ENCODE measurements at regions not wholly inside any gene's neighbourhood (a gene's known extent, or its start where the extent isn't known, plus 50 kb on each side); places are given as distances from the start of the nearest gene placed in this dataset.

- TF ChIP-seq CREB1 (IDR thresholded peaks at IDR 0.05; ENCODE audit: low read depth) (no peak), FOXM1 (IDR thresholded peaks at IDR 0.05; ENCODE audit: borderline replicate concordance, low read depth) (no peak), YY1 (IDR thresholded peaks at IDR 0.05; ENCODE audit: low read depth) (no peak), MAX (IDR thresholded peaks at IDR 0.05) (no peak), EGR1 (IDR thresholded peaks at IDR 0.05) (no peak), ZBTB7A (IDR thresholded peaks at IDR 0.05; ENCODE audit: low read depth) (no peak), USF1 (IDR thresholded peaks at IDR 0.05) (no peak), EP300 (IDR thresholded peaks at IDR 0.05; ENCODE audit: borderline replicate concordance) (no peak)
Measured at GRCh38 chr3:109631897-109632296, 294.6 kb upstream of the DPPA4 start.

- TF ChIP-seq CREB1 (IDR thresholded peaks at IDR 0.05; ENCODE audit: low read depth): no peak
- no peak for TF ChIP-seq USF1 (IDR thresholded peaks at IDR 0.05)
- TF ChIP-seq EGR1 (IDR thresholded peaks at IDR 0.05): no peak
- TF ChIP-seq CEBPB (IDR thresholded peaks at IDR 0.05): no peak
- TF ChIP-seq ZBTB7A (IDR thresholded peaks at IDR 0.05; ENCODE audit: low read depth): no peak
- no peak for TF ChIP-seq MAX (IDR thresholded peaks at IDR 0.05)
- no peak for TF ChIP-seq TEAD4 (IDR thresholded peaks at IDR 0.05)
- TF ChIP-seq YY1 (IDR thresholded peaks at IDR 0.05; ENCODE audit: low read depth): no peak
- TF ChIP-seq FOXM1 (IDR thresholded peaks at IDR 0.05; ENCODE audit: borderline replicate concordance, low read depth): no peak
- TF ChIP-seq EP300 (IDR thresholded peaks at IDR 0.05; ENCODE audit: borderline replicate concordance): no peak
Measured at GRCh38 chr3:109640146-109640652, 302.9 kb upstream of the DPPA4 start.

GRCh38 chr3:109642025-109642424 lies 304.7 kb upstream of the DPPA4 start:
- TF ChIP-seq YY1 (IDR thresholded peaks at IDR 0.05; ENCODE audit: low read depth) (no peak), CREB1 (IDR thresholded peaks at IDR 0.05; ENCODE audit: low read depth) (no peak), FOXM1 (IDR thresholded peaks at IDR 0.05; ENCODE audit: borderline replicate concordance, low read depth) (no peak), ZBTB7A (IDR thresholded peaks at IDR 0.05; ENCODE audit: low read depth) (no peak), TAF1 (IDR thresholded peaks at IDR 0.05; ENCODE audit: low read depth) (no peak)

- TF ChIP-seq CREB1 (IDR thresholded peaks at IDR 0.05; ENCODE audit: low read depth): no peak
- TF ChIP-seq TCF12 (IDR thresholded peaks at IDR 0.05; ENCODE audit: low read depth): no peak
- no peak for TF ChIP-seq RAD21 (IDR thresholded peaks at IDR 0.05; ENCODE audit: low read depth)
- no peak for TF ChIP-seq REST (IDR thresholded peaks at IDR 0.05; ENCODE audit: low read depth)
- TF ChIP-seq USF1 (IDR thresholded peaks at IDR 0.05): no peak
- no peak for TF ChIP-seq NFIC (IDR thresholded peaks at IDR 0.05)
- no peak for TF ChIP-seq EGR1 (IDR thresholded peaks at IDR 0.05)
- no peak for TF ChIP-seq CEBPB (IDR thresholded peaks at IDR 0.05)
- no peak for TF ChIP-seq EP300 (IDR thresholded peaks at IDR 0.05; ENCODE audit: borderline replicate concordance)
- TF ChIP-seq YY1 (IDR thresholded peaks at IDR 0.05; ENCODE audit: low read depth): no peak
- TF ChIP-seq FOXM1 (IDR thresholded peaks at IDR 0.05; ENCODE audit: borderline replicate concordance, low read depth): no peak
- no peak for TF ChIP-seq ZBTB7A (IDR thresholded peaks at IDR 0.05; ENCODE audit: low read depth)
- no peak for TF ChIP-seq TAF1 (IDR thresholded peaks at IDR 0.05; ENCODE audit: low read depth)
- TF ChIP-seq MAX (IDR thresholded peaks at IDR 0.05): no peak
- no peak for TF ChIP-seq TEAD4 (IDR thresholded peaks at IDR 0.05)
Measured at GRCh38 chr3:109643590-109643989, 306.2 kb upstream of the DPPA4 start.

- no peak for TF ChIP-seq FOXM1 (IDR thresholded peaks at IDR 0.05; ENCODE audit: borderline replicate concordance, low read depth)
- no peak for TF ChIP-seq RAD21 (IDR thresholded peaks at IDR 0.05; ENCODE audit: low read depth)
- no peak for TF ChIP-seq YY1 (IDR thresholded peaks at IDR 0.05; ENCODE audit: low read depth)
- no peak for TF ChIP-seq EP300 (IDR thresholded peaks at IDR 0.05; ENCODE audit: borderline replicate concordance)
- TF ChIP-seq ZBTB7A (IDR thresholded peaks at IDR 0.05; ENCODE audit: low read depth): no peak
- TF ChIP-seq TAF1 (IDR thresholded peaks at IDR 0.05; ENCODE audit: low read depth): no peak
Measured at GRCh38 chr3:109644332-109644731, 307.0 kb upstream of the DPPA4 start.

GRCh38 chr3:109644746-109645145 lies 307.4 kb upstream of the DPPA4 start:
- no peak for TF ChIP-seq YY1 (IDR thresholded peaks at IDR 0.05; ENCODE audit: low read depth)
- TF ChIP-seq TEAD4 (IDR thresholded peaks at IDR 0.05): no peak
- no peak for TF ChIP-seq TAF1 (IDR thresholded peaks at IDR 0.05; ENCODE audit: low read depth)
- TF ChIP-seq FOXM1 (IDR thresholded peaks at IDR 0.05; ENCODE audit: borderline replicate concordance, low read depth): no peak
- no peak for TF ChIP-seq NFIC (IDR thresholded peaks at IDR 0.05)
- no peak for TF ChIP-seq TCF12 (IDR thresholded peaks at IDR 0.05; ENCODE audit: low read depth)
- no peak for TF ChIP-seq MAX (IDR thresholded peaks at IDR 0.05)
- TF ChIP-seq EGR1 (IDR thresholded peaks at IDR 0.05): no peak
- TF ChIP-seq CEBPB (IDR thresholded peaks at IDR 0.05): no peak
- TF ChIP-seq REST (IDR thresholded peaks at IDR 0.05; ENCODE audit: low read depth): no peak
- no peak for TF ChIP-seq USF1 (IDR thresholded peaks at IDR 0.05)
- TF ChIP-seq EP300 (IDR thresholded peaks at IDR 0.05; ENCODE audit: borderline replicate concordance): no peak
- TF ChIP-seq ZBTB7A (IDR thresholded peaks at IDR 0.05; ENCODE audit: low read depth): no peak
- no peak for TF ChIP-seq RAD21 (IDR thresholded peaks at IDR 0.05; ENCODE audit: low read depth)
- TF ChIP-seq CREB1 (IDR thresholded peaks at IDR 0.05; ENCODE audit: low read depth): no peak

All from Ishikawa (cell line).